HepG2 (cell line): ENCODE measurements at regions not wholly inside any gene's neighbourhood (a gene's known extent, or its start where the extent isn't known, plus 50 kb on each side); places are given as distances from the start of the nearest gene placed in this dataset.

Experiments used
- ATAC-seq: fragments of 200-7000 bp; cut with Tn5 transposase; 3 replicates; pipeline ENCODE4 v1.9.1; 2020; ENCODE audit warnings: mild to moderate bottlenecking, moderate library complexity
- BruUV-seq: library from RNA; stranded (reverse); fragments of 400-500 nt; replicated peaks from 2 replicates; lab custom pipeline; 2021; lab: Mats Ljungman, UMichigan
- CTCF ChIA-PET: fragments of 300-600 bp; formaldehyde crosslinking; extraction: SDS; loops from one replicate; lab custom pipeline; 2021; ENCODE audit warnings: low total read pairs, inconsistent platforms, low intra/inter-chr PET ratio; lab: Yijun Ruan, JAX
- POLR2A ChIA-PET: fragments of 350-600 bp; sonication (Branson Sonifier 250); formaldehyde crosslinking; loops from one replicate; lab custom pipeline; 2020; ENCODE audit warnings: antibody characterized with exemption, inconsistent platforms; lab: Yijun Ruan, JAX
- DNase-seq: peaks from one replicate; pipeline ENCODE4 v3.0.0-alpha.2; 2015; ENCODE audit warnings: low spot score
- FAIRE-seq: peaks from 3 replicates; lab custom pipeline; 2011; peaks lifted over from hg19 to GRCh38; lab: Jason Lieb, UNC
- H2AFZ ChIP-seq: one replicate; pipeline ENCODE4 v1.6.1; 2011; ENCODE audit warnings: low read length, inconsistent platforms
- H3K27ac ChIP-seq: fragments of 300-600 bp; 3 replicates; pipeline ENCODE4 v1.8.0; 2011; ENCODE audit warnings: mixed run types, mild to moderate bottlenecking, mixed read lengths, low read length, inconsistent platforms; ENCODE audit not compliant: insufficient read depth; ENCODE audit errors: extremely low read length
- H3K27me3 ChIP-seq, 2 experiments: fragments of 200-600 bp in 1 of 2; 2 replicates in 1 of 2; 3 replicates in 1 of 2; pipeline versions ENCODE4 v1.6.0 to v1.8.0; 2011; ENCODE audit warnings: low read length in 2 of 2, mild to moderate bottlenecking in 2 of 2, moderate library complexity in 2 of 2, inconsistent platforms in 1 of 2; ENCODE audit not compliant: insufficient read depth in 2 of 2, control insufficient read depth in 1 of 2
- H3K36me3 ChIP-seq, 2 experiments: fragments of 200-600 bp in 1 of 2; replicated peaks in 1 of 2; 2 replicates in 1 of 2; 3 replicates in 1 of 2; pipeline versions ENCODE4 v1.5.1 to v1.8.0; 2011; ENCODE audit warnings: low read length in 2 of 2, inconsistent platforms in 1 of 2; ENCODE audit not compliant: insufficient read depth in 2 of 2, control insufficient read depth in 1 of 2
- H3K4me1 ChIP-seq: 2 replicates; pipeline ENCODE4 v1.5.1; 2012; ENCODE audit warnings: low read length, inconsistent platforms; ENCODE audit not compliant: insufficient read depth
- H3K4me2 ChIP-seq: 2 replicates; pipeline ENCODE4 v1.6.0; 2011; ENCODE audit warnings: low read depth, low read length, inconsistent platforms
- H3K4me3 ChIP-seq, 3 experiments: fragments of 200-600 bp in 1 of 3; sonication (generic), shearing (Covaris generic) in 1 of 3; replicated peaks in 1 of 3; 2 replicates each; pipeline ENCODE4 v1.5.1; 2011 to 2016; ENCODE audit warnings: low read length in 3 of 3, inconsistent platforms in 2 of 3, low read depth in 2 of 3, mild to moderate bottlenecking in 2 of 3, control low read depth in 1 of 3, mixed read lengths in 1 of 3; ENCODE audit not compliant: insufficient read depth in 1 of 3
- H3K79me2 ChIP-seq: one replicate; pipeline ENCODE4 v1.6.1; 2011; ENCODE audit warnings: low read length, inconsistent platforms; ENCODE audit not compliant: insufficient read depth
- H3K9ac ChIP-seq: 2 replicates; pipeline ENCODE4 v1.6.0; 2011; ENCODE audit warnings: mild to moderate bottlenecking, low read depth, low read length, inconsistent platforms; ENCODE audit not compliant: insufficient read depth
- H3K9me3 ChIP-seq: 2 replicates; pipeline ENCODE4 v1.5.1; 2012; ENCODE audit warnings: mild to moderate bottlenecking, low read length
- H4K20me1 ChIP-seq: 2 replicates; pipeline ENCODE4 v1.6.0; 2011; ENCODE audit warnings: inconsistent platforms, mild to moderate bottlenecking, low read length, moderate library complexity; ENCODE audit not compliant: insufficient read depth
- ASH2L ChIP-seq: fragments of 300-600, 200-600 bp; sonication (generic); IDR thresholded peaks from 2 replicates; pipeline ENCODE4 v1.7.0; 2017; ENCODE audit warnings: low read depth, mild to moderate bottlenecking, moderate library complexity, mixed read lengths, low read length; ENCODE audit not compliant: insufficient read length
- BCL6 ChIP-seq: IDR thresholded peaks from 2 replicates; pipeline ENCODE4 v1.6.1; 2016; ENCODE audit warnings: missing genetic modification reagents, missing compliant biosample characterization
- CC2D1A ChIP-seq: sonication (generic); formaldehyde crosslinking; IDR thresholded peaks from 2 replicates; pipeline ENCODE4 v1.8.1; 2023; ENCODE audit warnings: mild to moderate bottlenecking, missing genetic modification reagents
- FOXC1 ChIP-seq: sonication (generic); formaldehyde crosslinking; IDR thresholded peaks from 2 replicates; pipeline ENCODE4 v1.8.0; 2022; ENCODE audit warnings: mild to moderate bottlenecking, missing genetic modification reagents, borderline replicate concordance
- HHEX ChIP-seq: IDR thresholded peaks from 2 replicates; pipeline ENCODE4 v1.6.1; 2016; ENCODE audit warnings: control low read depth
- HNRNPL ChIP-seq: fragments of 200-400 bp; formaldehyde crosslinking; IDR thresholded peaks from 2 replicates; pipeline ENCODE4 v1.6.1; 2017; ENCODE audit warnings: mild to moderate bottlenecking, low read depth, low read length
- KLF11 ChIP-seq: IDR thresholded peaks from 2 replicates; pipeline ENCODE4 v1.6.1; 2016; ENCODE audit warnings: missing compliant biosample characterization
- MZF1 ChIP-seq: sonication (generic); formaldehyde crosslinking; IDR thresholded peaks from 2 replicates; pipeline ENCODE4 v1.8.1; 2023; ENCODE audit warnings: mild to moderate bottlenecking, missing genetic modification reagents, borderline replicate concordance
- NCOA5 ChIP-seq: sonication (generic); formaldehyde crosslinking; IDR thresholded peaks from 2 replicates; pipeline ENCODE4 v1.4.0; 2020; ENCODE audit warnings: missing genetic modification reagents
- NPAS2 ChIP-seq: sonication (generic); formaldehyde crosslinking; IDR thresholded peaks from 2 replicates; pipeline ENCODE4 v1.8.0; 2022; ENCODE audit warnings: mild to moderate bottlenecking, missing genetic modification reagents, borderline replicate concordance
- NR1H2 ChIP-seq: sonication (generic); formaldehyde crosslinking; IDR thresholded peaks from 2 replicates; pipeline ENCODE4 v1.8.1; 2022; ENCODE audit warnings: low read depth, missing genetic modification reagents, borderline replicate concordance
- NR2C2 ChIP-seq: sonication (generic); formaldehyde crosslinking; IDR thresholded peaks from 2 replicates; pipeline ENCODE4 v1.4.0; 2020; ENCODE audit warnings: missing genetic modification reagents, mild to moderate bottlenecking, moderate library complexity, borderline replicate concordance
- ONECUT2 ChIP-seq: sonication (generic); formaldehyde crosslinking; IDR thresholded peaks from 2 replicates; pipeline ENCODE4 v1.4.0; 2020; ENCODE audit warnings: missing genetic modification reagents
- PLRG1 ChIP-seq: fragments of 450-650 bp; conservative IDR thresholded peaks from 2 replicates; pipeline ENCODE4 v1.6.1; 2016
- RBFOX2 ChIP-seq: fragments of 200-400 bp; formaldehyde crosslinking; IDR thresholded peaks from 2 replicates; pipeline ENCODE4 v1.6.1; 2017; ENCODE audit warnings: low read depth, mild to moderate bottlenecking, low read length
- SMC3 ChIP-seq: IDR thresholded peaks from 2 replicates; pipeline ENCODE4 v1.6.1; 2011; ENCODE audit warnings: low read length, improper control_type of control experiment
- SRSF9 ChIP-seq: fragments of 200-400 bp; formaldehyde crosslinking; IDR thresholded peaks from 2 replicates; pipeline ENCODE4 v1.6.1; 2018; ENCODE audit warnings: borderline replicate concordance, mild to moderate bottlenecking, low read depth, low read length; ENCODE audit not compliant: insufficient read depth, poor library complexity, severe bottlenecking
- ZNF607 ChIP-seq: sonication (generic); formaldehyde crosslinking; IDR thresholded peaks from 2 replicates; pipeline ENCODE4 v1.5.1; 2020; ENCODE audit warnings: missing genetic modification reagents, mild to moderate bottlenecking, borderline replicate concordance
- ZSCAN9 ChIP-seq: IDR thresholded peaks from 2 replicates; pipeline ENCODE4 v1.6.1; 2016; ENCODE audit warnings: borderline replicate concordance
- WGBS: methylation state at CpG from one replicate; pipeline ENCODE4 v1.1.6; 2017; ENCODE audit warnings: low lambda C conversion rate; 5-methylcytosine and 5-hydroxymethylcytosine counted together
- in situ Hi-C: cut with HindIII; loops from 2 replicates; pipeline ENCODE4 v1.10.0; 2017; ENCODE audit warnings: low pct_unique_long_range_greater_than_20kb; ENCODE audit not compliant: extremely low pct_ligation_motif_present
- intact Hi-C: fragments of 100-400 bp; cut with micrococcal nuclease; formaldehyde crosslinking; loops from one replicate; pipeline ENCODE4 v1.10.0; 2022; ENCODE audit not compliant: unreplicated experiment
- TF ChIP-seq, protein P1 (sequence below): sonication (generic); formaldehyde crosslinking; IDR thresholded peaks from 2 replicates; pipeline ENCODE4 v1.4.0; 2020; ENCODE audit warnings: missing genetic modification reagents

DNA sequence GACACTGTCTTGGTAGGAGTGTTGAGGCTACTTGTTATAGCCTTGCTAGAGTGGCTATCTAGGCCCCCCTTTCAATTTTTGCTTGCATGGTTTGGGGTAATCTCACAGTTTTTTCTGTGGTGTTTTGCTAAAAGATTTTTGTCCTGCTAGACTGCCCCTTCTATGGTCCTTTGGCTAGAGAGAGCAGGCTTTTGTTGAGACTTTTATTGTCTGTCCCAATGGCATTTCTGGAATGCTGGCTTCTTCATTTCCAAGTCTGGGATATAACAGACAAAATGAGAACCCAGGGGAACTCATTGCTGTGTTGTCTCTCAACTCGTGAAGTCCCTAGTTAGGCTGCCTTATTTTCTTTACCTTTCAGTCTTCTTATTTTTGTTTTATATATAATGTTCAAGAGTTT, 160.2 kb upstream of the ZC4H2 start:
- H3K4me1 ChIP-seq, result no peaks in the 10 kb centered on the region
- H3K79me2 ChIP-seq, result no peaks in the 10 kb centered on the region
- H3K4me3 ChIP-seq, result no peak overlapping the region
- in situ Hi-C loops (no loop called here), intact Hi-C loops (no loop called here)
- TF ChIP-seq NCOA5 (CRISPR knock-in tag) (no peak), ONECUT2 (CRISPR knock-in tag) (no peak), ZNF607 (CRISPR knock-in tag) (no peak), PLRG1 (no peak), BCL6 (CRISPR knock-in tag) (no peak), MZF1 (CRISPR knock-in tag) (no peak), NR2C2 (CRISPR knock-in tag) (no peak), ZSCAN9 (CRISPR knock-in tag) (no peak), ASH2L (no peak), SRSF9 (no peak), FOXC1 (CRISPR knock-in tag) (no peak), KLF11 (CRISPR knock-in tag) (no peak), CC2D1A (no peak), HHEX (CRISPR knock-in tag) (no peak), NPAS2 (CRISPR knock-in tag) (no peak), SMC3 (no peak), NR1H2 (CRISPR knock-in tag) (no peak), HNRNPL (no peak), RBFOX2 (no peak)
- TF ChIP-seq, protein P1, sequence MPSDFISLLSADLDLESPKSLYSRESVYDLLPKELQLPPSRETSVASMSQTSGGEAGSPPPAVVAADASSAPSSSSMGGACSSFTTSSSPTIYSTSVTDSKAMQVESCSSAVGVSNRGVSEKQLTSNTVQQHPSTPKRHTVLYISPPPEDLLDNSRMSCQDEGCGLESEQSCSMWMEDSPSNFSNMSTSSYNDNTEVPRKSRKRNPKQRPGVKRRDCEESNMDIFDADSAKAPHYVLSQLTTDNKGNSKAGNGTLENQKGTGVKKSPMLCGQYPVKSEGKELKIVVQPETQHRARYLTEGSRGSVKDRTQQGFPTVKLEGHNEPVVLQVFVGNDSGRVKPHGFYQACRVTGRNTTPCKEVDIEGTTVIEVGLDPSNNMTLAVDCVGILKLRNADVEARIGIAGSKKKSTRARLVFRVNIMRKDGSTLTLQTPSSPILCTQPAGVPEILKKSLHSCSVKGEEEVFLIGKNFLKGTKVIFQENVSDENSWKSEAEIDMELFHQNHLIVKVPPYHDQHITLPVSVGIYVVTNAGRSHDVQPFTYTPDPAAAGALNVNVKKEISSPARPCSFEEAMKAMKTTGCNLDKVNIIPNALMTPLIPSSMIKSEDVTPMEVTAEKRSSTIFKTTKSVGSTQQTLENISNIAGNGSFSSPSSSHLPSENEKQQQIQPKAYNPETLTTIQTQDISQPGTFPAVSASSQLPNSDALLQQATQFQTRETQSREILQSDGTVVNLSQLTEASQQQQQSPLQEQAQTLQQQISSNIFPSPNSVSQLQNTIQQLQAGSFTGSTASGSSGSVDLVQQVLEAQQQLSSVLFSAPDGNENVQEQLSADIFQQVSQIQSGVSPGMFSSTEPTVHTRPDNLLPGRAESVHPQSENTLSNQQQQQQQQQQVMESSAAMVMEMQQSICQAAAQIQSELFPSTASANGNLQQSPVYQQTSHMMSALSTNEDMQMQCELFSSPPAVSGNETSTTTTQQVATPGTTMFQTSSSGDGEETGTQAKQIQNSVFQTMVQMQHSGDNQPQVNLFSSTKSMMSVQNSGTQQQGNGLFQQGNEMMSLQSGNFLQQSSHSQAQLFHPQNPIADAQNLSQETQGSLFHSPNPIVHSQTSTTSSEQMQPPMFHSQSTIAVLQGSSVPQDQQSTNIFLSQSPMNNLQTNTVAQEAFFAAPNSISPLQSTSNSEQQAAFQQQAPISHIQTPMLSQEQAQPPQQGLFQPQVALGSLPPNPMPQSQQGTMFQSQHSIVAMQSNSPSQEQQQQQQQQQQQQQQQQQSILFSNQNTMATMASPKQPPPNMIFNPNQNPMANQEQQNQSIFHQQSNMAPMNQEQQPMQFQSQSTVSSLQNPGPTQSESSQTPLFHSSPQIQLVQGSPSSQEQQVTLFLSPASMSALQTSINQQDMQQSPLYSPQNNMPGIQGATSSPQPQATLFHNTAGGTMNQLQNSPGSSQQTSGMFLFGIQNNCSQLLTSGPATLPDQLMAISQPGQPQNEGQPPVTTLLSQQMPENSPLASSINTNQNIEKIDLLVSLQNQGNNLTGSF (CRISPR knock-in tag), result no peak
- no peaks in the 10 kb centered on the region for H3K9me3 ChIP-seq
- ChIA-PET CTCF (no interaction called here), POLR2A (no interaction called here)
- no TSS peak for BruUV-seq
- WGBS, result 50% methylated on average over 1 of the region's 1 CpG
- no peaks in the 10 kb centered on the region for H4K20me1 ChIP-seq
- no peak overlapping the region for H3K4me2 ChIP-seq
- no peaks in the 10 kb centered on the region for H3K27me3 ChIP-seq
- H3K9ac ChIP-seq, result no peak overlapping the region
- FAIRE-seq (no peak), ATAC-seq (no peak), DNase-seq (no peak)
- no peaks in the 10 kb centered on the region for H3K36me3 ChIP-seq
- H2AFZ ChIP-seq, result no peak overlapping the region
- H3K27ac ChIP-seq, result no peak overlapping the region
